HepG2 (cell line): ENCODE measurements at regions not wholly inside any gene's neighbourhood (a gene's known extent, or its start where the extent isn't known, plus 50 kb on each side); places are given as distances from the start of the nearest gene placed in this dataset.

Experiments
- GATAD1 ChIP-seq: IDR thresholded peaks from 2 replicates; pipeline ENCODE4 v1.6.1; 2016; ENCODE audit warnings: missing genetic modification reagents, missing compliant biosample characterization
- NR2F6 ChIP-seq, 2 experiments: IDR thresholded peaks; 2 replicates each; pipeline ENCODE4 v1.6.1; 2016; ENCODE audit warnings: antibody characterized with exemption in 1 of 2, mild to moderate bottlenecking in 1 of 2
- ZNF264 ChIP-seq: sonication (generic); formaldehyde crosslinking; IDR thresholded peaks from 2 replicates; pipeline ENCODE4 v1.4.0; 2020; ENCODE audit warnings: missing genetic modification reagents
- TF ChIP-seq, protein P1 (sequence below): sonication (generic); formaldehyde crosslinking; IDR thresholded peaks from 2 replicates; pipeline ENCODE4 v1.4.0; 2020; ENCODE audit warnings: mild to moderate bottlenecking, low read depth, missing genetic modification reagents
- TF ChIP-seq, protein P2 (sequence below): sonication (generic); formaldehyde crosslinking; IDR thresholded peaks from 2 replicates; pipeline ENCODE4 v1.4.0; 2020; ENCODE audit warnings: missing genetic modification reagents
- TF ChIP-seq, protein P3 (sequence below): sonication (generic); formaldehyde crosslinking; IDR thresholded peaks from 2 replicates; pipeline ENCODE4 v1.8.0; 2022; ENCODE audit warnings: mild to moderate bottlenecking, missing genetic modification reagents

DNA sequence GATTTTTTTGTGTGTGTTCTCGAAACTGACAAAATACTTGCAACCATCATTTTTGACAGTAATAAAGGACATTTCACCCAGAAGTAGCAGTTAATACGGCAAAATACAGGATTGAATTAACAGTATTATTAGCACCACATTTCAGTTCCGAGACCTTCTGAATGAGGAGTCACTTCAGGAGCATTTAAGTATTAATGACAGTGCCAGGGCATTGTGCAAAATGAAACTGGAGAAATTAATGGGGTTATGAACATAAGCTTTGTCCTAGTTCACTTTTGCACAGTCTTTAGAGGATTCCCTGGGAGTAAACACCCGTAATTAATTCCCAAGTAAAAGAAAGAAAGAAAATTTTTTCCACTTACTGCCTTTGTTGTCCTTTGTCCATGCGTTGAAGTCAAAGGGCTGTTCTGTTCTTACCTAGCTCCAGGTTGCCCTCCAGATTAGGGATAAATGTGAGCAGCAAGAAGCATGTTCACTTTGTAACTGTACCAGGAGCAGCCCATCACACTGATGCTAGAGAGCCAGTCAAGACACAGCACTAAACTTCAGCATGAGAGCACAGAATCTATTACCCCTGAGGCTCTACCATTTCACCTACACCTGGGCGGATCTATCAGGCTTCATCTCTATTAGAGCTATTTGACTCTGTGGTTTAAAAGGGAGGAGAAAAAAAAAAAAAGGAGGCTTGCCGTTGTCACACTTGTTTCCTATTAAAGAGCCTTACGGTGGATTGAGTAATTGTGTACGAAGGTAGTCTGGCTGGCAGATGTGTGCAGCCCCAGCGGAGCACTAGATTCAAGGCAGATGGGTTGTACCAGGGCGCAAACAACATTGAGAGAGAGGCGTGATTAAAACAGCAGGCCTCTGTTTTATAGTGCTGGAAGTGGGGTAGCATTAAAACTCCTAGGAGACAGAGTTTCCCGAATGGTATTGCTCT, 297.8 kb upstream of the SEMA3A start (continued):
- TF ChIP-seq, protein P1, sequence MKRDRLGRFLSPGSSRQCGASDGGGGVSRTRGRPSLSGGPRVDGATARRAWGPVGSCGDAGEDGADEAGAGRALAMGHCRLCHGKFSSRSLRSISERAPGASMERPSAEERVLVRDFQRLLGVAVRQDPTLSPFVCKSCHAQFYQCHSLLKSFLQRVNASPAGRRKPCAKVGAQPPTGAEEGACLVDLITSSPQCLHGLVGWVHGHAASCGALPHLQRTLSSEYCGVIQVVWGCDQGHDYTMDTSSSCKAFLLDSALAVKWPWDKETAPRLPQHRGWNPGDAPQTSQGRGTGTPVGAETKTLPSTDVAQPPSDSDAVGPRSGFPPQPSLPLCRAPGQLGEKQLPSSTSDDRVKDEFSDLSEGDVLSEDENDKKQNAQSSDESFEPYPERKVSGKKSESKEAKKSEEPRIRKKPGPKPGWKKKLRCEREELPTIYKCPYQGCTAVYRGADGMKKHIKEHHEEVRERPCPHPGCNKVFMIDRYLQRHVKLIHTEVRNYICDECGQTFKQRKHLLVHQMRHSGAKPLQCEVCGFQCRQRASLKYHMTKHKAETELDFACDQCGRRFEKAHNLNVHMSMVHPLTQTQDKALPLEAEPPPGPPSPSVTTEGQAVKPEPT (CRISPR knock-in tag) = no peak
- no peak for TF ChIP-seq NR2F6 (IDR thresholded peaks at IDR 0.05)
- TF ChIP-seq NR2F6 (CRISPR knock-in tag; IDR thresholded peaks at IDR 0.05) = no peak
- TF ChIP-seq, protein P2, sequence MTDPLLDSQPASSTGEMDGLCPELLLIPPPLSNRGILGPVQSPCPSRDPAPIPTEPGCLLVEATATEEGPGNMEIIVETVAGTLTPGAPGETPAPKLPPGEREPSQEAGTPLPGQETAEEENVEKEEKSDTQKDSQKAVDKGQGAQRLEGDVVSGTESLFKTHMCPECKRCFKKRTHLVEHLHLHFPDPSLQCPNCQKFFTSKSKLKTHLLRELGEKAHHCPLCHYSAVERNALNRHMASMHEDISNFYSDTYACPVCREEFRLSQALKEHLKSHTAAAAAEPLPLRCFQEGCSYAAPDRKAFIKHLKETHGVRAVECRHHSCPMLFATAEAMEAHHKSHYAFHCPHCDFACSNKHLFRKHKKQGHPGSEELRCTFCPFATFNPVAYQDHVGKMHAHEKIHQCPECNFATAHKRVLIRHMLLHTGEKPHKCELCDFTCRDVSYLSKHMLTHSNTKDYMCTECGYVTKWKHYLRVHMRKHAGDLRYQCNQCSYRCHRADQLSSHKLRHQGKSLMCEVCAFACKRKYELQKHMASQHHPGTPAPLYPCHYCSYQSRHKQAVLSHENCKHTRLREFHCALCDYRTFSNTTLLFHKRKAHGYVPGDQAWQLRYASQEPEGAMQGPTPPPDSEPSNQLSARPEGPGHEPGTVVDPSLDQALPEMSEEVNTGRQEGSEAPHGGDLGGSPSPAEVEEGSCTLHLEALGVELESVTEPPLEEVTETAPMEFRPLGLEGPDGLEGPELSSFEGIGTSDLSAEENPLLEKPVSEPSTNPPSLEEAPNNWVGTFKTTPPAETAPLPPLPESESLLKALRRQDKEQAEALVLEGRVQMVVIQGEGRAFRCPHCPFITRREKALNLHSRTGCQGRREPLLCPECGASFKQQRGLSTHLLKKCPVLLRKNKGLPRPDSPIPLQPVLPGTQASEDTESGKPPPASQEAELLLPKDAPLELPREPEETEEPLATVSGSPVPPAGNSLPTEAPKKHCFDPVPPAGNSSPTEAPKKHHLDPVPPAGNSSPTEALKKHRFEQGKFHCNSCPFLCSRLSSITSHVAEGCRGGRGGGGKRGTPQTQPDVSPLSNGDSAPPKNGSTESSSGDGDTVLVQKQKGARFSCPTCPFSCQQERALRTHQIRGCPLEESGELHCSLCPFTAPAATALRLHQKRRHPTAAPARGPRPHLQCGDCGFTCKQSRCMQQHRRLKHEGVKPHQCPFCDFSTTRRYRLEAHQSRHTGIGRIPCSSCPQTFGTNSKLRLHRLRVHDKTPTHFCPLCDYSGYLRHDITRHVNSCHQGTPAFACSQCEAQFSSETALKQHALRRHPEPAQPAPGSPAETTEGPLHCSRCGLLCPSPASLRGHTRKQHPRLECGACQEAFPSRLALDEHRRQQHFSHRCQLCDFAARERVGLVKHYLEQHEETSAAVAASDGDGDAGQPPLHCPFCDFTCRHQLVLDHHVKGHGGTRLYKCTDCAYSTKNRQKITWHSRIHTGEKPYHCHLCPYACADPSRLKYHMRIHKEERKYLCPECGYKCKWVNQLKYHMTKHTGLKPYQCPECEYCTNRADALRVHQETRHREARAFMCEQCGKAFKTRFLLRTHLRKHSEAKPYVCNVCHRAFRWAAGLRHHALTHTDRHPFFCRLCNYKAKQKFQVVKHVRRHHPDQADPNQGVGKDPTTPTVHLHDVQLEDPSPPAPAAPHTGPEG = no peak
- TF ChIP-seq, protein P3, sequence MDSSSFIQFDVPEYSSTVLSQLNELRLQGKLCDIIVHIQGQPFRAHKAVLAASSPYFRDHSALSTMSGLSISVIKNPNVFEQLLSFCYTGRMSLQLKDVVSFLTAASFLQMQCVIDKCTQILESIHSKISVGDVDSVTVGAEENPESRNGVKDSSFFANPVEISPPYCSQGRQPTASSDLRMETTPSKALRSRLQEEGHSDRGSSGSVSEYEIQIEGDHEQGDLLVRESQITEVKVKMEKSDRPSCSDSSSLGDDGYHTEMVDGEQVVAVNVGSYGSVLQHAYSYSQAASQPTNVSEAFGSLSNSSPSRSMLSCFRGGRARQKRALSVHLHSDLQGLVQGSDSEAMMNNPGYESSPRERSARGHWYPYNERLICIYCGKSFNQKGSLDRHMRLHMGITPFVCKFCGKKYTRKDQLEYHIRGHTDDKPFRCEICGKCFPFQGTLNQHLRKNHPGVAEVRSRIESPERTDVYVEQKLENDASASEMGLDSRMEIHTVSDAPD = no peak
- no peak for TF ChIP-seq ZNF264 (CRISPR knock-in tag)
- TF ChIP-seq GATAD1 = no peak
